ENCODE measurements at regions not wholly inside any gene's neighbourhood (a gene's known extent, or its start where the extent isn't known, plus 50 kb on each side); places are given as distances from the start of the nearest gene placed in this dataset.

DNA sequence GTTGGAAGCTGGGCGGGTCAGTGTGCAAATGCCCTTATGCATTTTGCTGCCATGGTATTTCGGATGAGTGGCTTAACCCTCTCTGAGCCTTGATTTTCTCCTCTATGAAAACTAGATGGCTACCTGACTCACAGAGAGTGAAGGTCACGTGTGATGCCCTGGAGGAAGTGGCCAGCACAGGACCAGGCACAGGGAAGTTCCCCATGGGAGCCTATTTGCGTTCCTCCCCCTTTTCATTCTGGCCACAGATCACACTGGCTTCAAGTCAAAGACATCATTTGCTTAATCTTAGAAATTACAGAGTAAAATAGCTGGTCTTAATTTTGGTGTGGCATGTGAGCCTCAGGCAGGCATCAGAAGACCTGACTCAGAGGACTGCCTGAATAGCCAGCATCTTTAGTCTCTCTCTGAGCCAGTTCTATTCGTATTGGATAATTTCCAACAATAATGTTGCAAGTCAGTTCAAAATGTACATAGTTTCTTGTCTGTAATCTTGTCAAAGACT lies 57.6 kb upstream of the CD302 start:
- intact Hi-C loops (cut with micrococcal nuclease) = loop anchor here (5.0 kb wide), 1 partner anchor 67 kb away; no protein-coding TSS in a partner anchor
- CTCF ChIA-PET = interaction anchor here (1.4 kb wide), 1 partner anchor 65 kb away, joined by 3 read pairs; no protein-coding TSS in a partner anchor
- no peak for DNase-seq
- Mint-ChIP-seq H3K36me3 (peaks cover 60% of the 10 kb centered on the region), H3K9me3 (no peaks in the 10 kb centered on the region), H3K4me3 (no peak overlapping the region), H3K4me1 (ENCODE audit: low read depth) (peaks cover 8% of the 10 kb centered on the region), H3K27me3 (no peaks in the 10 kb centered on the region), H3K27ac (no peak overlapping the region)
- POLR2A ChIA-PET = no interaction called here

GRCh38 chr2:159855143-159855542 lies 57.1 kb upstream of the CD302 start:
- CTCF ChIA-PET = interaction anchor here (0.8 to 1.4 kb wide), 2 partner anchors 11 to 65 kb away, joined by 3 read pairs; no protein-coding TSS in a partner anchor
- peaks cover 59% of the 10 kb centered on the region for H3K36me3 Mint-ChIP-seq
- intact Hi-C loops (cut with micrococcal nuclease) = loop anchor here (5.0 kb wide), 1 partner anchor 67 kb away; no protein-coding TSS in a partner anchor

DNA sequence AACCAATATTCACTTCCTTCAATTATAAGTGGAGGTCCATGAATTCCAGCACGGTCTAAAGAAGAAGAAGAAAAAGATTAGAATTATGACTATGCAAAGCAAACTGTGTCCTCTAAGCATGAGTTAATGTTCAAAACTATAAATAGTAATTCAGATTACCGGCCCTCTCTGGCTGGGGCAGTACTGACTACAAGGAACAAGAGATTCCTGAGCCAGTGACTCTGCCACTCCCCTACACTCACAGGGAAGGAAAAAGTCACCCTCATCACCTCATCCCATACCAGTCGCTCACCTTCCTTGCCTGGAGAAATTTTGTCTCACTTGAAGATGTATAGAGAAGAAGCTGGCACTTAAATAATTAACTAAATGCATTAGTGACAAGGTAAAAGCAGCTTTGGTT lies 56.5 kb upstream of the CD302 start:
- intact Hi-C loops (cut with micrococcal nuclease) = no loop called here
- Mint-ChIP-seq H3K9me3 (no peaks in the 10 kb centered on the region), H3K27ac (no peak overlapping the region), H3K4me1 (ENCODE audit: low read depth) (peaks cover 3% of the 10 kb centered on the region), H3K4me3 (no peak overlapping the region), H3K36me3 (peaks cover 62% of the 10 kb centered on the region), H3K27me3 (no peaks in the 10 kb centered on the region)
- DNase-seq = no peak
- ChIA-PET CTCF (interaction anchor here (0.8 to 1.4 kb wide), 2 partner anchors 10 to 66 kb away, joined by 3 read pairs; no protein-coding TSS in a partner anchor), POLR2A (no interaction called here)

More at GRCh38 chr2:159855143-159855542, 57.1 kb upstream of the CD302 start:
- Mint-ChIP-seq H3K4me3 (no peak overlapping the region), H3K27me3 (no peaks in the 10 kb centered on the region), H3K4me1 (ENCODE audit: low read depth) (peaks cover 6% of the 10 kb centered on the region), H3K9me3 (no peaks in the 10 kb centered on the region), H3K27ac (no peak overlapping the region)
- POLR2A ChIA-PET = no interaction called here
- no peak for DNase-seq

GRCh38 chr2:159853101-159853500 lies 55.1 kb upstream of the CD302 start:
- Mint-ChIP-seq H3K27me3 (no peaks in the 10 kb centered on the region), H3K36me3 (peaks cover 63% of the 10 kb centered on the region), H3K4me3 (no peak overlapping the region), H3K9me3 (no peaks in the 10 kb centered on the region), H3K27ac (no peak overlapping the region), H3K4me1 (ENCODE audit: low read depth) (no peaks in the 10 kb centered on the region)
- ChIA-PET CTCF (no interaction called here), POLR2A (no interaction called here)
- intact Hi-C loops (cut with micrococcal nuclease) = no loop called here
- no peak for DNase-seq

DNA sequence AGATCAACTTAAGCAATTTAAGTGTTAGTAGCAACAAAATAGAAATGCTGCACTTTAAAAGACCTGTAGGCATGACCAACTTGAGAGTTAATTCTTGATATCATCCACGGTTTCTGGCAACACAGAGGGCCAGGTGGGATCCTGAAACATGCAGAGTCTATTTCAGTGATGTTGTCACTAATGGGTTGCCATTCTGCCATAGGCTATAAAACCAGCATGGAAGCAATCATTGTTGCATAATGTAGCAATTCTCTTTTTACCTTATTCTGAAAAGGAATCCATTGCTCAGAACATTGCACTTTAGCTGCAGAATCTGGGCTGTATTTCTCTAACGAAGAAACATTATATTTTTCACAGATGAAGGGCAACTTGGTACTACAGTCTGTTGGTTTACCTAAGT lies 53.9 kb upstream of the CD302 start:
- intact Hi-C loops (cut with micrococcal nuclease) = no loop called here
- DNase-seq = no peak
- ChIA-PET CTCF (no interaction called here), POLR2A (no interaction called here)
- H3K4me1 Mint-ChIP-seq (ENCODE audit: low read depth) = no peaks in the 10 kb centered on the region
- no peak overlapping the region for H3K27ac Mint-ChIP-seq
- H3K4me3 Mint-ChIP-seq = no peak overlapping the region
- H3K9me3 Mint-ChIP-seq = no peaks in the 10 kb centered on the region
- H3K36me3 Mint-ChIP-seq = peaks cover 67% of the 10 kb centered on the region
- no peaks in the 10 kb centered on the region for H3K27me3 Mint-ChIP-seq

- H3K4me1 Mint-ChIP-seq (ENCODE audit: low read depth) = no peaks in the 10 kb centered on the region
- POLR2A ChIA-PET = interaction anchor here (0.7 kb wide), 1 partner anchor 10 kb away, joined by 3 read pairs; no protein-coding TSS in a partner anchor
- H3K36me3 Mint-ChIP-seq = peaks cover 64% of the 10 kb centered on the region
- intact Hi-C loops (cut with micrococcal nuclease) = no loop called here
- no peak overlapping the region for H3K27ac Mint-ChIP-seq
- no peak for DNase-seq
- no peak overlapping the region for H3K4me3 Mint-ChIP-seq
- CTCF ChIA-PET = no interaction called here
- H3K9me3 Mint-ChIP-seq = no peaks in the 10 kb centered on the region
- H3K27me3 Mint-ChIP-seq = no peaks in the 10 kb centered on the region
Observed at GRCh38 chr2:159850789-159851188, 52.8 kb upstream of the CD302 start.

GRCh38 chr2:159849160-159849813 lies 51.3 kb upstream of the CD302 start:
- POLR2A ChIA-PET = no interaction called here
- Mint-ChIP-seq H3K27me3 (no peaks in the 10 kb centered on the region), H3K9me3 (no peaks in the 10 kb centered on the region), H3K4me3 (no peak overlapping the region), H3K27ac (no peak overlapping the region), H3K4me1 (ENCODE audit: low read depth) (no peaks in the 10 kb centered on the region), H3K36me3 (peaks cover 55% of the 10 kb centered on the region)
- intact Hi-C loops (cut with micrococcal nuclease) = no loop called here
- no peak for DNase-seq
- CTCF ChIA-PET = no interaction called here
